Heart left ventricle (tissue), 13 donors: ENCODE measurements at regions not wholly inside any gene's neighbourhood (a gene's known extent, or its start where the extent isn't known, plus 50 kb on each side); places are given as distances from the start of the nearest gene placed in this dataset.

ENCODE experiments used
- CTCF ChIP-seq, 12 donors: fragments of 200-600 bp; sonication (generic) in 4 of 12; IDR thresholded peaks; one replicate each; pipeline versions ENCODE4 v1.5.0 to v1.8.0; 2018 to 2022; ENCODE audit warnings: antibody characterized with exemption in 12 of 12, mild to moderate bottlenecking in 5 of 12
- POLR2A ChIP-seq, 2 donors: fragments of 450-650 bp; IDR thresholded peaks; one replicate each; pipeline ENCODE4 v1.6.1; 2017; ENCODE audit warnings: antibody characterized with exemption in 2 of 2, mild to moderate bottlenecking in 2 of 2, moderate library complexity in 2 of 2
- donor health status: ischemic (EF 13 %, LVEDD 7.1; RV severe dilation, severe dysfunction).
- donor health status: DM: no; HTN: yes; CAD: no.
- donor health status: DM: no; HTN: no; CAD: no.
- donor health status: ischemic (EF 25% LVEDD 6.9; RV normal size, moderate dysfunction).
- donor health status: ischemic (EF 25% LVEDD 5.7; RV mildly dilated, moderate dysfunction).
- donor health status: ischemic (EF 35%, LVEDD 5.7; RV mildly dilated, moderate dysfunction).
- donor health status: nonischemic (EF 11% LVEDD 7.7; RV severe dilation, severe dysfunction).
- donor health status: DM: yes; HTN: yes; CAD: no.
- donor health status: PGD.
- donor health status: ischemic (EF 29% LVEDD 5.4; RV normal size, mild dysfunction).
- donor health status: nonischemic (EF 23%, LVEDD 6.1; RV moderate dilation, normal function).

- TF ChIP-seq CTCF (IDR thresholded peaks at IDR 0.05) (no peak), POLR2A (IDR thresholded peaks at IDR 0.05) (no peak)
Observed at GRCh38 chr4:188627892-188628291, 488.7 kb downstream of the TRIML1 start.
